SKM-1 treated with dmso at 0.1 percent for 144 hours (cell line): ENCODE measurements at regions not wholly inside any gene's neighbourhood (a gene's known extent, or its start where the extent isn't known, plus 50 kb on each side); places are given as distances from the start of the nearest gene placed in this dataset.

Experiments used
- DNase-seq: peaks from one replicate; lab custom pipeline; 2025; ENCODE audit not compliant: unreplicated experiment; lab: John Stamatoyannopoulos, UW

GRCh38 chr15:26376243-26376642 is 396.6 kb downstream of the GABRB3 start:
- no peak for DNase-seq

GRCh38 chr15:26374806-26375205 is 398.1 kb downstream of the GABRB3 start:
- DNase-seq, result no peak

GRCh38 chr15:26372706-26373105 is 400.2 kb downstream of the GABRB3 start:
- no peak for DNase-seq

- no peak for DNase-seq
Measured at GRCh38 chr15:26365077-26365476, 407.8 kb downstream of the GABRB3 start.

- no peak for DNase-seq
Measured at GRCh38 chr15:26359855-26360254, 413.0 kb downstream of the GABRB3 start.

GRCh38 chr15:26358708-26359107 is 414.2 kb downstream of the GABRB3 start:
- DNase-seq, result no peak

GRCh38 chr15:26357653-26358052 is 415.2 kb downstream of the GABRB3 start:
- DNase-seq, result no peak

GRCh38 chr15:26355472-26356074 is 417.3 kb downstream of the GABRB3 start:
- DNase-seq, result no peak

GRCh38 chr15:26352909-26353308 is 420.0 kb downstream of the GABRB3 start:
- no peak for DNase-seq

GRCh38 chr15:26352406-26352805 is 420.5 kb downstream of the GABRB3 start:
- DNase-seq, result no peak

GRCh38 chr15:26325495-26325894 is 447.4 kb downstream of the GABRB3 start:
- no peak for DNase-seq

GRCh38 chr15:26323566-26323965 is 449.3 kb downstream of the GABRB3 start:
- DNase-seq, result no peak

- DNase-seq, result no peak
Measured at GRCh38 chr15:26318689-26319088, 454.2 kb downstream of the GABRB3 start.

- DNase-seq, result no peak
Measured at GRCh38 chr15:26314577-26314976, 451.4 kb upstream of the ATP10A start.

GRCh38 chr15:26311710-26312236 is 448.6 kb upstream of the ATP10A start:
- DNase-seq, result no peak

- DNase-seq, result no peak
Measured at GRCh38 chr15:26298659-26299170, 435.6 kb upstream of the ATP10A start.

GRCh38 chr15:26298010-26298658 is 435.0 kb upstream of the ATP10A start:
- DNase-seq, result no peak

- no peak for DNase-seq
Measured at GRCh38 chr15:26295336-26296085, 432.4 kb upstream of the ATP10A start.

GRCh38 chr15:26294059-26294689 is 431.0 kb upstream of the ATP10A start:
- DNase-seq, result no peak

GRCh38 chr15:26287381-26287780 is 424.3 kb upstream of the ATP10A start:
- no peak for DNase-seq

GRCh38 chr15:26280281-26280680 is 417.2 kb upstream of the ATP10A start:
- no peak for DNase-seq
